Kidney (tissue), 13 donors: ENCODE measurements at regions not wholly inside any gene's neighbourhood (a gene's known extent, or its start where the extent isn't known, plus 50 kb on each side); places are given as distances from the start of the nearest gene placed in this dataset.
A peak's percentile ranks its signal among the peaks of the same experiment; 100 is the strongest.

Experiments
- DNase-seq, 5 donors: peaks; one replicate each; pipeline ENCODE4 v3.0.0-alpha.2; 2013 to 2020
- FAIRE-seq: peaks from 2 replicates; lab custom pipeline; 2012; peaks lifted over from hg19 to GRCh38; lab: Jason Lieb, UNC
- H3K27ac ChIP-seq, 2 donors: one replicate each; pipeline ENCODE4 v1.7.0; 2013; ENCODE audit warnings: low read depth in 2 of 2, low read length in 2 of 2, inconsistent platforms in 1 of 2
- H3K27me3 ChIP-seq: one replicate; pipeline ENCODE4 v1.7.1; 2013; ENCODE audit warnings: low read length, inconsistent platforms; ENCODE audit not compliant: control insufficient read depth, insufficient read depth
- H3K36me3 ChIP-seq, 3 donors: one replicate each; pipeline versions ENCODE4 v1.7.0 to v1.7.1; 2013; ENCODE audit warnings: low read length in 3 of 3, control low read depth in 1 of 3, inconsistent platforms in 1 of 3; ENCODE audit not compliant: insufficient read depth in 3 of 3, control insufficient read depth in 2 of 3
- H3K4me1 ChIP-seq, 3 donors: one replicate each; pipeline versions ENCODE4 v1.7.0 to v1.7.1; 2013; ENCODE audit warnings: low read length in 3 of 3, inconsistent platforms in 1 of 3, low read depth in 1 of 3; ENCODE audit not compliant: control insufficient read depth in 2 of 3, insufficient read depth in 2 of 3
- H3K4me3 ChIP-seq, 3 donors: one replicate each; pipeline versions ENCODE4 v1.7.0 to v1.8.1; 2013; ENCODE audit warnings: low read length in 3 of 3, control low read depth in 1 of 3, inconsistent platforms in 1 of 3
- H3K9ac ChIP-seq, 3 donors: one replicate each; pipeline versions ENCODE4 v1.7.0 to v1.7.1; 2013; ENCODE audit warnings: low read length in 3 of 3, control low read depth in 1 of 3, inconsistent platforms in 1 of 3
- H3K9me3 ChIP-seq, 3 donors: one replicate each; pipeline versions ENCODE4 v1.7.0 to v1.7.1; 2013; ENCODE audit warnings: low read length in 3 of 3, control low read depth in 1 of 3, inconsistent platforms in 1 of 3; ENCODE audit not compliant: control insufficient read depth in 2 of 3, insufficient read depth in 1 of 3
- CTCF ChIP-seq: IDR thresholded peaks from 3 replicates; pipeline ENCODE4 v1.5.1; 2012; ENCODE audit warnings: mild to moderate bottlenecking, moderate library complexity, borderline replicate concordance; ENCODE audit not compliant: insufficient read depth; ENCODE audit errors: extremely low read depth
- intact Hi-C: fragments of 100-400 bp; cut with DNase I; formaldehyde crosslinking; loops from one replicate; pipeline ENCODE4 v1.11.1; 2022
- donor health status: control.
- donor health status: control.
- donor health status: control.
- donor health status: control.
- donor health status: control.
- donor health status: DM: yes; HTN: yes; CAD: no.
- donor health status: Normal renal cell carcinoma (clear cell type).

GRCh38 chr14:105849933-105850626, 323.7 kb downstream of the TMEM121 start:
- H3K36me3 ChIP-seq, result no peaks in the 10 kb centered on the region
- no peaks in the 10 kb centered on the region for H3K27me3 ChIP-seq
- no peak overlapping the region for H3K9ac ChIP-seq
- H3K4me3 ChIP-seq, result no peak overlapping the region
- FAIRE-seq, result no peak
- no peak overlapping the region for H3K27ac ChIP-seq
- no peaks in the 10 kb centered on the region for H3K4me1 ChIP-seq
- no peaks in the 10 kb centered on the region for H3K9me3 ChIP-seq
- intact Hi-C loops, result no loop called here
- no peak for TF ChIP-seq CTCF
- no peak for DNase-seq

GRCh38 chr14:105850853-105851581, 324.6 kb downstream of the TMEM121 start:
- H3K4me1 ChIP-seq, result no peaks in the 10 kb centered on the region
- FAIRE-seq (no peak), DNase-seq (peak in 1 of 5 donors; percentile 62)
- no peak for TF ChIP-seq CTCF
- no peaks in the 10 kb centered on the region for H3K9me3 ChIP-seq
- H3K27me3 ChIP-seq, result no peaks in the 10 kb centered on the region
- H3K27ac ChIP-seq, result no peak overlapping the region
- H3K36me3 ChIP-seq, result no peaks in the 10 kb centered on the region
- intact Hi-C loops, result no loop called here
- H3K4me3 ChIP-seq, result no peak overlapping the region
- H3K9ac ChIP-seq, result no peak overlapping the region

GRCh38 chr14:105851716-105852377, 325.5 kb downstream of the TMEM121 start:
- no peak for TF ChIP-seq CTCF
- H3K4me1 ChIP-seq, result no peaks in the 10 kb centered on the region
- H3K27me3 ChIP-seq, result no peaks in the 10 kb centered on the region
- H3K36me3 ChIP-seq, result no peaks in the 10 kb centered on the region
- no peak for DNase-seq
- FAIRE-seq, result no peak
- no peak overlapping the region for H3K9ac ChIP-seq
- intact Hi-C loops, result no loop called here
- no peak overlapping the region for H3K27ac ChIP-seq
- H3K9me3 ChIP-seq, result no peaks in the 10 kb centered on the region
- no peak overlapping the region for H3K4me3 ChIP-seq
